ENCODE measurements at regions not wholly inside any gene's neighbourhood (a gene's known extent, or its start where the extent isn't known, plus 50 kb on each side); places are given as distances from the start of the nearest gene placed in this dataset.

DNA sequence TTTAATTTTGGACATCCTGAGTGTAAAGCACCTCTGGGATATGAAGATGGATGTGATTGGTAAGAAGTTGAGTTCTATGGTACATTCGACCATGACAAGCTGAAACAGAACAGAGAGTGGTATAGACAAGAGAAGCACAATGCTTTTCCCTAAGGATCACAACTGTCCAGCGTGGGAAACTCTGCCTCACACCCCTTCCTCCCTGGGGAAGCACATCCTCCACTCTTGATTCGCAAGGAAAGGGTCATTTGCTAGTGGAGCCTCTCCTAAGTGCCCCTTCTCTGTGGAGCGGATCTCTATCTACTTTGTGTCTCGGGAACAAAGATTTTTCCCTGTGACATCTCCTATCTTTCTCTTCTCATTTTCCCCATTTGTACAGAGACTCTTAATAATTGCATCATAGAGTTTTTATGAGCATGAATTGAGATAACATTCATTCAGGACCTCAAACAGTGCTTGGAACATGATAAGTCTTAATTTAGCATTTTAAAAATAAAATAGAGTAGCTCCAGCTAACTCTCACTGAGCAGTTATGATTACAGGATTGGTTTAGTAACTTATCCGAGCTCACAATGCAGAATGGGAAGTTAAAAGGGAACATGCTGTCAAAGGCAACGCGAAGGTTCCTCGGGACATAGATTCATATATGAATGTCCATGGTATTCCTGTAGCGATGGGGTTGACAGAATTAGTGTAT lies 775.2 kb downstream of the C6orf118 start:
- no peaks in the 10 kb centered on the region for H3K4me1 ChIP-seq
- DNase-seq (no peak), ATAC-seq (no peak)
- intact Hi-C loops (cut with DNase I) = no loop called here
- no peak overlapping the region for H3K27ac ChIP-seq
- no peaks in the 10 kb centered on the region for H3K36me3 ChIP-seq
- peaks cover 0 to 2% of the 10 kb centered on the region in 2 donors for H3K9me3 ChIP-seq
- no peak overlapping the region for H3K4me3 ChIP-seq
- TF ChIP-seq, protein P1, sequence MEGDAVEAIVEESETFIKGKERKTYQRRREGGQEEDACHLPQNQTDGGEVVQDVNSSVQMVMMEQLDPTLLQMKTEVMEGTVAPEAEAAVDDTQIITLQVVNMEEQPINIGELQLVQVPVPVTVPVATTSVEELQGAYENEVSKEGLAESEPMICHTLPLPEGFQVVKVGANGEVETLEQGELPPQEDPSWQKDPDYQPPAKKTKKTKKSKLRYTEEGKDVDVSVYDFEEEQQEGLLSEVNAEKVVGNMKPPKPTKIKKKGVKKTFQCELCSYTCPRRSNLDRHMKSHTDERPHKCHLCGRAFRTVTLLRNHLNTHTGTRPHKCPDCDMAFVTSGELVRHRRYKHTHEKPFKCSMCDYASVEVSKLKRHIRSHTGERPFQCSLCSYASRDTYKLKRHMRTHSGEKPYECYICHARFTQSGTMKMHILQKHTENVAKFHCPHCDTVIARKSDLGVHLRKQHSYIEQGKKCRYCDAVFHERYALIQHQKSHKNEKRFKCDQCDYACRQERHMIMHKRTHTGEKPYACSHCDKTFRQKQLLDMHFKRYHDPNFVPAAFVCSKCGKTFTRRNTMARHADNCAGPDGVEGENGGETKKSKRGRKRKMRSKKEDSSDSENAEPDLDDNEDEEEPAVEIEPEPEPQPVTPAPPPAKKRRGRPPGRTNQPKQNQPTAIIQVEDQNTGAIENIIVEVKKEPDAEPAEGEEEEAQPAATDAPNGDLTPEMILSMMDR (IDR thresholded peaks at IDR 0.05) = no peak
- no peaks in the 10 kb centered on the region for H3K27me3 ChIP-seq

GRCh38 chr6:164533045-164533362 lies 776.4 kb downstream of the C6orf118 start:
- H3K4me3 ChIP-seq = no peak overlapping the region

GRCh38 chr6:164532198-164533044 lies 777.0 kb downstream of the C6orf118 start:
- Histone ChIP-seq H3K36me3 (no peaks in the 10 kb centered on the region), H3K4me3 (no peak overlapping the region), H3K4me1 (no peaks in the 10 kb centered on the region), H3K9me3 (peaks cover 0 to 2% of the 10 kb centered on the region in 2 donors), H3K27me3 (no peaks in the 10 kb centered on the region), H3K27ac (no peak overlapping the region)
- TF ChIP-seq, protein P1 (IDR thresholded peaks at IDR 0.05) = no peak
- DNase-seq = no peak
- intact Hi-C loops (cut with DNase I) = no loop called here
- no peak for ATAC-seq

More at GRCh38 chr6:164533045-164533362, 776.4 kb downstream of the C6orf118 start:
- TF ChIP-seq, protein P1 (IDR thresholded peaks at IDR 0.05) = no peak
- Histone ChIP-seq H3K27me3 (no peaks in the 10 kb centered on the region), H3K9me3 (peaks cover 0 to 2% of the 10 kb centered on the region in 2 donors), H3K4me1 (no peaks in the 10 kb centered on the region), H3K27ac (no peak overlapping the region), H3K36me3 (no peaks in the 10 kb centered on the region)
- ATAC-seq = no peak
- intact Hi-C loops (cut with DNase I) = no loop called here
- DNase-seq = no peak

DNA sequence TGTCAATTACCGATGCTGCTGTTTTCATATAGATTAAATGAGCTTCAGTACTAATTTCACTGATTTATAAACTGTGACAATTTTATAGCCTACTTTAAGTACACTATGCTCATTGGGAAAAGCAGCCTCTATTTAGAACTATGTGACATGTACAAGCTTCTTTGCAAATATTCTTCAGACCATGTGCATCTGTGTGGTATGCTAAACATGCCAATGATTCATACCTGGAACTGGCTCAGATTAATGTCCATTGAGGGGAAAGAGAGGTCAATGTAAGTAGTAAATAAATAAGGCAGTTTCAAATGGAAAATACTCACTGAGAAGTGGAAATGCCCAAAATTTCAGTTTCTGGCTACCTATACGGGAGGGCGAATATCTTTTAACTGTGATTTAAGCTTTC lies 777.7 kb downstream of the C6orf118 start:
- no peak overlapping the region for H3K27ac ChIP-seq
- DNase-seq = no peak
- H3K9me3 ChIP-seq = peaks cover 0 to 6% of the 10 kb centered on the region in 2 donors
- H3K27me3 ChIP-seq = no peaks in the 10 kb centered on the region
- H3K4me1 ChIP-seq = no peaks in the 10 kb centered on the region
- TF ChIP-seq, protein P1 (IDR thresholded peaks at IDR 0.05) = no peak
- no peak overlapping the region for H3K4me3 ChIP-seq
- no peaks in the 10 kb centered on the region for H3K36me3 ChIP-seq
- ATAC-seq = no peak
- intact Hi-C loops (cut with DNase I) = no loop called here

DNA sequence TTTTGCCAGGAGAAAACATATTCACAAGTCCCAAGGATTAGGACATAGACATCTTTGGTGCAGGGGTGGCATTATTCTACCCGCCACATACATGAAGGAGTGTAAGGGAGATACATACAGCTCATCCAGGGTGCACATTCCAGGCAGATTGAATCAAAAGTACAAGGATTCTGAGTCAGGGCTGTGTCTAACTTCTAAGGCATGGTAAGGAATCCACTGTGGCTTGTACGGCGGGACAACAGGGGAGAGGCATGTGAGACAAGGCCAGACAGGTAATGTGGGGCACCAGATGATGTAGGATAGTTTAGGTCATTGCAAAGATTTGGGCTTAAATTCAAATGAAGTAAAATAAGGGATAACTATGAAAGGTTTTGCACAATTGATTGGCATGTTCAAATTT lies 780.9 kb downstream of the C6orf118 start:
- no peak for DNase-seq
- intact Hi-C loops (cut with DNase I) = no loop called here
- Histone ChIP-seq H3K27ac (no peak overlapping the region), H3K9me3 (peaks cover 0 to 23% of the 10 kb centered on the region in 2 donors), H3K4me1 (no peaks in the 10 kb centered on the region), H3K36me3 (no peaks in the 10 kb centered on the region), H3K27me3 (no peaks in the 10 kb centered on the region), H3K4me3 (no peak overlapping the region)
- ATAC-seq = no peak
- TF ChIP-seq, protein P1 (IDR thresholded peaks at IDR 0.05) = no peak
